Sigmoid colon (tissue), 6 donors: ENCODE measurements at regions not wholly inside any gene's neighbourhood (a gene's known extent, or its start where the extent isn't known, plus 50 kb on each side); places are given as distances from the start of the nearest gene placed in this dataset.

Experiments used
- DNase-seq: peaks from one replicate; pipeline ENCODE4 v3.0.0-alpha.2; 2019
- H3K27ac ChIP-seq, 4 donors: fragments of 200-600 bp; sonication (generic); one replicate each; pipeline ENCODE4 v1.5.1; 2016 to 2019; ENCODE audit warnings: mild to moderate bottlenecking in 1 of 4
- H3K27me3 ChIP-seq, 3 donors: fragments of 200-600 bp; sonication (generic); one replicate each; pipeline ENCODE4 v1.5.1; 2019; ENCODE audit warnings: mild to moderate bottlenecking in 1 of 3
- H3K36me3 ChIP-seq, 4 donors: fragments of 200-600 bp; sonication (generic); one replicate each; pipeline ENCODE4 v1.5.1; 2016 to 2019
- H3K4me1 ChIP-seq, 4 donors: fragments of 200-600 bp; sonication (generic); one replicate each; pipeline ENCODE4 v1.5.1; 2017 to 2019
- H3K4me3 ChIP-seq, 4 donors: fragments of 200-600 bp; sonication (generic); one replicate each; pipeline ENCODE4 v1.5.1; 2017 to 2019; ENCODE audit warnings: mild to moderate bottlenecking in 2 of 4, moderate library complexity in 1 of 4
- H3K9me3 ChIP-seq, 4 donors: fragments of 200-600 bp in 3 of 4; sonication (generic) in 3 of 4; one replicate each; pipeline versions ENCODE4 v1.5.1 to v1.6.1; 2013 to 2019
- EP300 ChIP-seq, 4 donors: sonication (generic); formaldehyde crosslinking; IDR thresholded peaks; one replicate each; pipeline ENCODE4 v1.6.1; 2017; ENCODE audit warnings: antibody characterized with exemption in 4 of 4
- POLR2A ChIP-seq, 2 donors: fragments of 450-650 bp; IDR thresholded peaks; one replicate each; pipeline ENCODE4 v1.6.1; 2016; ENCODE audit warnings: antibody characterized with exemption in 2 of 2, mild to moderate bottlenecking in 2 of 2, moderate library complexity in 2 of 2
- POLR2AphosphoS5 ChIP-seq, 4 donors: sonication (generic); formaldehyde crosslinking; IDR thresholded peaks; one replicate each; pipeline ENCODE4 v1.6.1; 2017; ENCODE audit warnings: antibody characterized with exemption in 4 of 4
- WGBS, 2 donors: extraction: QIAGEN DNeasy Blood & Tissue Kit; methylation state at CpG; one replicate each; pipeline ENCODE4 v1.1.7; 2013; 5-methylcytosine and 5-hydroxymethylcytosine counted together
- intact Hi-C: fragments of 100-400 bp; cut with DNase I; formaldehyde crosslinking; loops from one replicate; pipeline ENCODE4 v1.15.1; 2023
- TF ChIP-seq, protein P1 (sequence below), 4 experiments: fragments of 450-650 bp in 3 of 4; fragments of 200-600 bp in 1 of 4; IDR thresholded peaks; one replicate each; pipeline ENCODE4 v1.5.1; 2016 to 2019; ENCODE audit warnings: antibody characterized with exemption in 4 of 4, mild to moderate bottlenecking in 3 of 4, moderate library complexity in 2 of 4
- donor health status: healthy with polysubstance abuse.
- donor health status: healthy.

DNA sequence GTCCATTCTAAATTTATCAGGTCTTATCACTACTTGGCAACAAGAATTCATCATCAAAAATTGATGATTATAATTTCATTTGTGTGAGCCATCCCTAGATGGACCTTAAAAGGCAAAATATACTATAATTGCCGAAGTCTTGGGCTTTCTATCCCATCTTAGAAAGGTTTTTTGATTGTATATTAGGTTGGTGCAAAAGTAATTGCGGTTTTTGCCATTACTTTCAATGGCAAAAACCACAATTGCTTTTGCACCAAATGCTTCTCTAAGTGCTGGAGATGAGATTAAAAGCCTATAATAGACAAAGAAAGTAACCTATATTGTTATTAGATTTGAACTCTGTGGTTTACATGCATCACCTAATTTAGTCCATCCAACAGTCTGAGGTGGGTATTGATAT lies 612.9 kb downstream of the ZNF385D start:
- no peak for DNase-seq
- no peaks in the 10 kb centered on the region for H3K27me3 ChIP-seq
- H3K9me3 ChIP-seq: no peaks in the 10 kb centered on the region
- no peaks in the 10 kb centered on the region for H3K4me1 ChIP-seq
- H3K36me3 ChIP-seq: no peaks in the 10 kb centered on the region
- no peak for TF ChIP-seq POLR2A (IDR thresholded peaks at IDR 0.05)
- no peak for TF ChIP-seq EP300 (IDR thresholded peaks at IDR 0.05)
- no peak for TF ChIP-seq POLR2AphosphoS5 (IDR thresholded peaks at IDR 0.05)
- no peak overlapping the region for H3K27ac ChIP-seq
- intact Hi-C loops: no loop called here
- 52 to 75% methylated on average over 2 of the region's 2 CpGs for WGBS, 2 donors
- no peak overlapping the region for H3K4me3 ChIP-seq

DNA sequence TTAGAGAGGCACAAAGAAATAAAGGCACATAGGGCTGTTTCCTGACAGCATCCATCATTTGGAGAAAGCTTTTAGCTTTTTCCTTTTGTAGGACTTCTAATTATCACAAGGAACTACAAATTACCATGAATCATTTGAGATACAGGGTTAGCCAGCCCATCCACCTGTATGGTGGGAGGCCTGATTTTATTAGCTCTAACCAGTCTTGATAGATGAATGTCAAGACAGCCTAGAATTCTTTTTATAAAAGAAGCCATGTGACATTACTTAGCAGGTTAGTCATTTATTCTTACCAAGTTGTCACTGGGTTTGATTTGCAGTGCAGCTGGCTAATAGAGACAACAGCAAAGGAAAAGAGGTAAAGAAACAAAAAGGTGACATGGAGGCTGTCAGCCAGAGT lies 618.1 kb downstream of the ZNF385D start:
- intact Hi-C loops: no loop called here
- no peak for TF ChIP-seq POLR2A (IDR thresholded peaks at IDR 0.05)
- TF ChIP-seq EP300 (IDR thresholded peaks at IDR 0.05): no peak
- TF ChIP-seq, protein P1, sequence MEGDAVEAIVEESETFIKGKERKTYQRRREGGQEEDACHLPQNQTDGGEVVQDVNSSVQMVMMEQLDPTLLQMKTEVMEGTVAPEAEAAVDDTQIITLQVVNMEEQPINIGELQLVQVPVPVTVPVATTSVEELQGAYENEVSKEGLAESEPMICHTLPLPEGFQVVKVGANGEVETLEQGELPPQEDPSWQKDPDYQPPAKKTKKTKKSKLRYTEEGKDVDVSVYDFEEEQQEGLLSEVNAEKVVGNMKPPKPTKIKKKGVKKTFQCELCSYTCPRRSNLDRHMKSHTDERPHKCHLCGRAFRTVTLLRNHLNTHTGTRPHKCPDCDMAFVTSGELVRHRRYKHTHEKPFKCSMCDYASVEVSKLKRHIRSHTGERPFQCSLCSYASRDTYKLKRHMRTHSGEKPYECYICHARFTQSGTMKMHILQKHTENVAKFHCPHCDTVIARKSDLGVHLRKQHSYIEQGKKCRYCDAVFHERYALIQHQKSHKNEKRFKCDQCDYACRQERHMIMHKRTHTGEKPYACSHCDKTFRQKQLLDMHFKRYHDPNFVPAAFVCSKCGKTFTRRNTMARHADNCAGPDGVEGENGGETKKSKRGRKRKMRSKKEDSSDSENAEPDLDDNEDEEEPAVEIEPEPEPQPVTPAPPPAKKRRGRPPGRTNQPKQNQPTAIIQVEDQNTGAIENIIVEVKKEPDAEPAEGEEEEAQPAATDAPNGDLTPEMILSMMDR (IDR thresholded peaks at IDR 0.05): no peak
- no peaks in the 10 kb centered on the region for H3K4me1 ChIP-seq
- H3K27ac ChIP-seq: no peak overlapping the region
- no peak for DNase-seq
- no peaks in the 10 kb centered on the region for H3K27me3 ChIP-seq
- no peaks in the 10 kb centered on the region for H3K36me3 ChIP-seq
- H3K9me3 ChIP-seq: peaks cover 0 to 7% (median 2%) of the 10 kb centered on the region in 4 donors
- no peak overlapping the region for H3K4me3 ChIP-seq

DNA sequence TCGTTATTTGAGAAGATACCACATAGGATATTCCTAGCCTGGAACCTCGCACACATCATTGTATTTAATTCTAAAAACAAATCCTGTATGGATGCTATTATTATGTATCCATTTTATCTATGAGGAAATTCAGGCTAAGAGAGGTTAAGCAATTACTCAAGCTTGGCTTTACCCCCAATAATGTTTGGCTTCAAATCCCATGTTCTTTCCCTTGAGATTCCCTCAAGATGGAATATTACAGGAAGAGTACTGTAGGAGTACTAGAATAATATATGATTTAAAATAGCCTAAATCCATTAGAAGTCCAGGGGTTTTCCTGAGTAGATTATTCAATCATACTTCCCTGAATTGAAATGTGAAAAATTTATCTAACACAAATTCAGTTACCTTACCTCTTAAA lies 630.2 kb downstream of the ZNF385D start:
- WGBS, 2 donors: 86 to 91% methylated on average over 2 of the region's 2 CpGs
- intact Hi-C loops: no loop called here
- no peaks in the 10 kb centered on the region for H3K36me3 ChIP-seq
- peaks cover 0 to 3% (median 0%) of the 10 kb centered on the region in 4 donors for H3K9me3 ChIP-seq
- TF ChIP-seq EP300 (IDR thresholded peaks at IDR 0.05) (no peak), POLR2AphosphoS5 (IDR thresholded peaks at IDR 0.05) (no peak), POLR2A (IDR thresholded peaks at IDR 0.05) (no peak)
- TF ChIP-seq, protein P1 (IDR thresholded peaks at IDR 0.05): no peak
- DNase-seq: no peak
- no peak overlapping the region for H3K27ac ChIP-seq
- H3K27me3 ChIP-seq: no peaks in the 10 kb centered on the region
- no peaks in the 10 kb centered on the region for H3K4me1 ChIP-seq
- H3K4me3 ChIP-seq: no peak overlapping the region

DNA sequence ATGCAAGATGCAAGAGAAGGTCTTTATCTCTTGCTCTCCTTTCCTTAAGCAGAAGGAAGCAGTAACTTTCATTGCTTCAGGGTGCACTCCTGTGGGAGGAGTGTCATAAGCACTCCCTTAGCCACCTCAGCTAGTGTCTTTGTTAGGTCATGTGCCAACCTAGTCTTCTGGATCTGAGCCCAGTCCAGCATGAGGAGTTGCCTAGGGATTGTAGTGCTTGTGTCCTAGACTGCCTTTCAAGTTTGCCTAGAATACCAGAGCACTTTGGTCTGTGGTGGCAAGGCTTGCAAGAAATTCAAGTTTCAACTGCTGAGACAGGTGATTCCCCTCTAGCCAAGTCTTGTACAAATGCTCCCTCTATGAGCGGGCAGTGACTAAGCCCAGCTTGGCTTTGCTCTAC lies 633.6 kb downstream of the ZNF385D start:
- H3K36me3 ChIP-seq: no peaks in the 10 kb centered on the region
- DNase-seq: no peak
- H3K27me3 ChIP-seq: no peaks in the 10 kb centered on the region
- H3K4me1 ChIP-seq: no peaks in the 10 kb centered on the region
- TF ChIP-seq POLR2A (IDR thresholded peaks at IDR 0.05) (no peak), POLR2AphosphoS5 (IDR thresholded peaks at IDR 0.05) (no peak)
- TF ChIP-seq, protein P1 (IDR thresholded peaks at IDR 0.05): no peak
- no peak overlapping the region for H3K4me3 ChIP-seq
- H3K27ac ChIP-seq: no peak overlapping the region
- WGBS, 2 donors: 87 to 90% methylated on average over 1 of the region's 1 CpG
- H3K9me3 ChIP-seq: peaks cover 0 to 3% (median 0%) of the 10 kb centered on the region in 4 donors
- intact Hi-C loops: no loop called here

DNA sequence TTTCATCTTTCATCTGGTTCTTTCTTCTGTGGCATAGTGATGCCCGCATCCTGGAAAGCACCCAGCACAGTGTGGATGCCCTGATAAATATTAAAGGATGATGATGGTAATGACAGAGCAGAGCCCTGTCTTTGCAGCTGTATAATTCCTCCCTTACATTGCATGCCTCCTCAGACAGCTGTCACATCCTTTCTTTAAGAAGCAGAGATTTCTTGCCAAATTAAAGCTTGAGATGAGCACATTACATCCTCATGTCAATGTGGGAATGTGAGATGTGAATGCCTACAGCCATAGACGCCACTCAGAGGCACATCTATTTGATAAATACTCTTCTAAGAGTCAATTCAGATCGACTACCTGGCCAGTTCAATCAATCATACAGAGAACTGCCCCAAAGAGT lies 642.0 kb downstream of the ZNF385D start:
- intact Hi-C loops: no loop called here
- no peaks in the 10 kb centered on the region for H3K4me1 ChIP-seq
- no peaks in the 10 kb centered on the region for H3K36me3 ChIP-seq
- WGBS, 2 donors: 55 to 72% methylated on average over 3 of the region's 3 CpGs
- no peaks in the 10 kb centered on the region for H3K27me3 ChIP-seq
- no peak overlapping the region for H3K27ac ChIP-seq
- H3K4me3 ChIP-seq: no peak overlapping the region
- no peak for DNase-seq
- TF ChIP-seq POLR2AphosphoS5 (IDR thresholded peaks at IDR 0.05): no peak
- no peak for TF ChIP-seq POLR2A (IDR thresholded peaks at IDR 0.05)
- TF ChIP-seq, protein P1 (IDR thresholded peaks at IDR 0.05): no peak
- no peak for TF ChIP-seq EP300 (IDR thresholded peaks at IDR 0.05)
- peaks cover 0 to 11% (median 0%) of the 10 kb centered on the region in 4 donors for H3K9me3 ChIP-seq
